Fibroblast of skin of scalp (primary cell): ENCODE measurements at regions not wholly inside any gene's neighbourhood (a gene's known extent, or its start where the extent isn't known, plus 50 kb on each side); places are given as distances from the start of the nearest gene placed in this dataset.

ENCODE experiments used
- DNase-seq: peaks from one replicate; pipeline ENCODE4 v3.0.0-alpha.2; 2013

DNA sequence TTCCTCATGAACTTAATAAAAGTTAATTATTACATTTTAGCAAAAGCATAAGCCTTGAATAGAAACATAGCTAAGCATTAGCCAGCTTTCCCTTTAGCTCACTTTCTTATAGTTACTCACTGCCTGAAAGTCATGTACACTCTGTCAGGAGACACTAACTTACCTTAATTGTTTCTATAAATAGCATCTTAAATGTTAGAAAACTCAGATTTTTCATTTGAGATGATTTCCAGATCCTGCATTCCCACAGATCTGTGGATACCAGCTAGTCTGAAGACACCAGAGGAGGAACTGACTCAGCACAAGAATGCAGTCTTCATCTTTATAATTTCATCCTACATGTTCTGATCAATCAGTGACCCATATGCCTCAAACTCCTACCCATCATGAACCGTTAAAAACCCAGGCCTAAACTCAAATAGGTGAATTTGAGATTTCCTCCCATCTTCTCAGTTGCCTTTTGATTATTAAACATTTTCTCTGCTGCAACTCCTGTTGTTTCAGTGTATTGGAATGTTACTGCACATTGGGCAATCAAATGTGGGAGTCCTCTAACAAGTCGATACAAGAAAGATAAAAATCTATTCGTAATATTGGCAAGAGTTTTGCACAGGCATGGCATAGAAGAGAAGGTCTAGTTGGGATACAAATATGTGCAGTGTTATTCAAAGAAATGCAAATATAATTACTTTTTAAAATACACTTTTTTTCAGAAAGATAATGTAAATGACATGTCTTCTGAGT lies 857.4 kb upstream of the CDH2 start:
- peak; percentile 2 for DNase-seq

- DNase-seq, result peak; percentile 1
These were observed 851.6 kb upstream of the CDH2 start for GRCh38 chr18:29028560-29028959.

DNA sequence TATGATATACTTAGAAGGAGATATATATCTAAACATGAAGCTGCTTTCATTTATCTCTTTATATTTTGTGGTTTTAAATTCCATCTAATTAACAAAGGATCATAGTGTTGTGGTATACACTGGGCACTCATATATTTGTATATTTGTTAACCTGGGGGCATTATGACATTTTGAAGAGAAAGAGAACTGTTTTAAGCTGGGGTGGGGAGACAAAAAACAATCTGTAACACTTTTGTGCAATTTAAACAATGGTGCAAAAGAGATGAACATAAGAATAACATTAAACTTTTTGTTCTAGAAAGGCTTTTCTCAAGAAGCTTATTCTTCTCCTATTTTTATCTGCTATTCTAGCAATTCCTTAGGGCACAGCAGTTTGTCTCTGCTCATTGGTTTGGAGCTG lies 842.0 kb upstream of the CDH2 start:
- no peak for DNase-seq

DNA sequence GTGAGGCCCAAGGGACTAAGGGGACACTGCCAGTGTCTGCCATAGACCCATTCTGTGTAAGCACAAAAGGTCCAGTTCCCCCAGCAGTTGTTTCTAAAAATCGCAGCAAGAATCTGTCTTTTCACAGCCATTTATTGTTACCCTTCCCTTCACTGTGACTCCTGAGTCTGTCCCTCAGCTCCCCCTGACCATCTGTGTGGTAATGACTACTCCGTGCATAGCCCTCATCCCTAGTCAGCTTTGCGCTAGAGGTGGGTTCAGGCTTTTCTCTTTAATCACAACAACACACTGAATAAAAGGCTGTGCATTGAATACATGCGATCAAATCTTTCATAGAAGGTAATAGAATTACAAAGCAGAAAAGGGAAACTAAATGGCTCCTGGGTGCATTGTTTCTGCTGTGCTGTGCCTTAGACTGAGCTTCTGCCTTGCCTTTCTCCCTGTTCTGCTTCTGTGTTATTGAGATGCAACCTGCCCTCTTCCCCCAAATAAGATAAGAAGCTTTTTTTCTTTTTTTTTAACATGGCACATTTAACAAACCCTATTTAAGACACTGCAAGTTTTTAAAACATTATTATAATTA lies 836.0 kb upstream of the CDH2 start:
- DNase-seq, result no peak

GRCh38 chr18:29012364-29012763 lies 835.4 kb upstream of the CDH2 start:
- no peak for DNase-seq

DNA sequence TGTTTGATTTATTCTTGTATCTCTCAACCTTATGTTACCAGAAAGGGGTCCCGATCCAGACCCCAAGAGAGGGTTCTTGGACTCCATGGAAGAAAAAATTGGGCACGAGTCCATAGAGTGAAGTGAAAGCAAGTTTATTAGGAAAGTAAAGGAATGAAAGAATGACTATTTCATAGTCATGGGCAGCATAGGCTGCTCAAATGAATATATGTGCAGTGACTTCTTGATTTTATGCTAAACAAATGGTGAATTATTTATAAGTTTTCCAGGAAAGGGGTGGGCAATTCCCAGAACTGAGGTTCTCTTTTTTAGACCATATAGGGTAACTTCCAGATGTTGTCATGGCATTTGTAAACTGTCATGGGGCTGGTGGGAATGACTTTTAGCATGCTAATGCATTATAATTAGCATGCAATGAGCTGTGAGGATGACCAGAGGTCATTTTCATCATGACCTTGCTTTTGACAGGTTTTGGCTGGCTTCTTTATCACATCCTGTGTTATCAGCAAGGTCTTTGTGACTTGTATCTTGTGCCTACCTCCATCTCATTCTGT lies 832.4 kb upstream of the CDH2 start:
- DNase-seq, result no peak

DNA sequence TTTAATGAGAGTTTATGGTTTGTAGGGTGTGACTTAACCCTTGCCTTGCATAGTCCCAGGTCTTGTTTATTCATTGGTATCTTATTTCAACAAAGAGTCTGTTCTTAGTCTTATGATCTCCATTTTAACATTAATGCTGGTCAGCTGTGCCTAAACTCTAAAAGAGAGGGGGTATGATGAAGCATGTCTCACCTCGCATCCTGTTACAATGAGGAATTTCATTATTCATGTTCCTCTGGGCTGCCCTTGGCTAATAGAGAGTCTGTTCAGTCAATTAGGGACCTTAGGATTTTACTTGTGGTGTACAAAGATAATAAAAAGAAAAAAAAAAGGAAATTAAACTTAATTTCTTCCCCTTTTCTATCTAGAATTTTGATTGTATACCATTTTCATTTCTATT lies 831.9 kb upstream of the CDH2 start:
- DNase-seq, result no peak

DNA sequence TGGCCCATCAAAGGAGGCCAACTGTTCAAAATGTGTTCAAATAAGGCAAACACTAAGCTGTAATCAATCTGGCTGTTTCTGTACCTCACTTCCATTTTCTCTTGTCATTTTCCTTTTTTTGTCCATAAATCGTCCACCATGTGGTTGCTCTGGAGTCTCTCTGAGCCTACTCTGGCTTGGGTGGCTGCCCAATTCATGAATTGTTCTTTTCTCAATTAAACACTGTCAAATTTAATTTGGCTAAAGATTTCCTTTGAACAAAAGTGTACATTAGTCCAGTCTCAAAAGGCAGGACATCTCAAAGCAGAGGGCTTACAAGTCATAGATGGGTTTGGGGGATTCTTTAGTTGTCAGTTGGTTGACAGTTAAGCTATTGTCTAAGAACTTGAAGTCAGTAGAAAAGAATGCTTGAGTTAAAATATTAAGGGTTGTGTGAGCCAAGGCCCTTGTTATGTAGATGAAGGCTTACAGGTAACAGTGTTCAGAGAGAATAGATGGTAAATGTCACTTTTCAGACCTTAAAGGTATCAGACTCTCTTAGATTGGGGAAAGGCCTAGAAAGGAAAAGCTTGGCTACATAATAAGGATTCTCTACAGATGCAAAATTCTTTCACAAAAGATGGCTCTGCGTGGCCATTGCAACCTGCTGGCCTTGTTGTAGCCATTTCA lies 831.2 kb upstream of the CDH2 start:
- DNase-seq, result no peak

GRCh38 chr18:29004921-29005320 lies 828.0 kb upstream of the CDH2 start:
- DNase-seq, result no peak

- DNase-seq, result no peak
These were observed 826.3 kb upstream of the CDH2 start for GRCh38 chr18:29003194-29003593.

DNA sequence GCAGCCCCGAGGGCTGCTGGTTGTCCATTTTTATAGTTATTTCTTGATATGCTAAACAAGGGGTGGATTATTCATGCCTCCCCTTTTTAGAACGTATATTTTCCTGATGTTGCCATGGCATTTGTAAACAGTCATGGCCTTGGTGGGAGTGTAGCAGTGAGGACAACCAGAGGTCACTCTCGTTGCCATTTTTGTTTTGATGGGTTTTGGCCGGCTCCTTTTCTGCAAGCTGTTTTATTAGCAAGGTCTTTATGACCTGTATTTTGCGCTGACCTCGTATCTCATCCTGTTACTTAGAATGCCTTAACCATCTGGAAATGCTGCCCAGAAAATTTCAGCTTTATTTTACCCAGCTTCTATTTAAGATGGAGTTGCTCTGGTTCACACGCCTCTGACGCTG lies 825.8 kb upstream of the CDH2 start:
- DNase-seq, result no peak

GRCh38 chr18:28999726-29000125 lies 822.8 kb upstream of the CDH2 start:
- DNase-seq, result peak; percentile 61

DNA sequence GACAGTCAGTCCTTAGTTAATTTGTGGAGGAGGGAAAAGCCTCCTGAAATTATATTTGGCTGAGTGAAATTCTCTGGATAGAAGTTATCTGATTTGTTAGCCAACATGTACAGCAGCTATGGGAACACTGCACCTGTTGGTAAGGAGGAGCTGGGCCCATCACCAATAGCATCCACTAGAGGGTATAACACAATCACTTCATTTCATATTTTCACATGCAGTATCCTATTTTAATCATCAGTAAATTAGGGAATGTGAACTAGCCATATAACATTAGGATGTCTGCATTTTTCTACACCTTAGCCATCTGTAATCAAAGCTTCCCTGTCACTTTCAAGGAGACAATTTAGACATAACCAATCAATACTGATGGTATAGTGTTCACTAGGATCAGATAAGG lies 818.4 kb upstream of the CDH2 start:
- no peak for DNase-seq

- DNase-seq, result no peak
These were observed 807.8 kb upstream of the CDH2 start for GRCh38 chr18:28984731-28985130.

GRCh38 chr18:28974504-28974903 lies 797.6 kb upstream of the CDH2 start:
- no peak for DNase-seq

- DNase-seq, result no peak
These were observed 796.4 kb upstream of the CDH2 start for GRCh38 chr18:28973324-28973723.

GRCh38 chr18:28972333-28972907 lies 795.5 kb upstream of the CDH2 start:
- DNase-seq, result no peak

GRCh38 chr18:28963481-28963880 lies 786.6 kb upstream of the CDH2 start:
- DNase-seq, result peak; percentile 46

- peak; percentile 36 for DNase-seq
These were observed 784.8 kb upstream of the CDH2 start for GRCh38 chr18:28961669-28962228.

GRCh38 chr18:28960146-28960545 lies 783.2 kb upstream of the CDH2 start:
- no peak for DNase-seq

DNA sequence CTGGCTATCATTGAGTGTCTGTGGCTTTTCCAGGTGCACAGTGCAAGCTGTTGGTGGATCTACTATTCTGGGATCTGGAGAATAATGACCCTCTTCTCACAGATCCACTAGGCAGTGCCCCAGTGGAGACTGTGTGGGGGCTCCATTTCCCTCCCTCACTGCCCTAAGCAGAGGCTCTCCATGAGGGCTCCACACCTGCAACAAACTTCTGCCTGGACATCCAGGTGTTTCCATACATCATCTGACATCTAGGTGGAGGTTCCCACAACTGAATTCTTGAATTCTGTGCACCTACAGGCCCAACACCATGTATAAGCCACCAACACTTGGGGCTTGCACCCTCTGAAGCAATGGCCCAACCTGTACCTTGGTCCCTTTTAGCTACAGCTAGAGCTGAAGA lies 775.4 kb upstream of the CDH2 start:
- DNase-seq, result no peak

- DNase-seq, result no peak
These were observed 771.0 kb upstream of the CDH2 start for GRCh38 chr18:28947900-28948299.

- no peak for DNase-seq
These were observed 769.5 kb upstream of the CDH2 start for GRCh38 chr18:28946471-28946870.
